Subcutaneous abdominal adipose tissue (tissue), 5 donors: ENCODE measurements at regions not wholly inside any gene's neighbourhood (a gene's known extent, or its start where the extent isn't known, plus 50 kb on each side); places are given as distances from the start of the nearest gene placed in this dataset.

Source experiments
- H3K27ac ChIP-seq: one replicate; pipeline ENCODE4 v1.7.0; 2013; ENCODE audit warnings: low read depth, mild to moderate bottlenecking, inconsistent platforms, low read length, moderate library complexity
- H3K27me3 ChIP-seq, 5 donors: one replicate each; pipeline ENCODE4 v1.7.0; 2013; ENCODE audit warnings: low read length in 5 of 5, inconsistent platforms in 1 of 5; ENCODE audit not compliant: control insufficient read depth in 5 of 5, insufficient read depth in 4 of 5
- H3K36me3 ChIP-seq, 5 donors: one replicate each; pipeline ENCODE4 v1.7.0; 2013; ENCODE audit warnings: low read length in 5 of 5; ENCODE audit not compliant: control insufficient read depth in 5 of 5, insufficient read depth in 5 of 5
- H3K4me1 ChIP-seq, 5 donors: one replicate each; pipeline ENCODE4 v1.7.0; 2013; ENCODE audit warnings: low read length in 5 of 5, mild to moderate bottlenecking in 3 of 5, moderate library complexity in 1 of 5; ENCODE audit not compliant: control insufficient read depth in 5 of 5, insufficient read depth in 5 of 5
- H3K4me3 ChIP-seq, 5 donors: one replicate each; pipeline ENCODE4 v1.7.0; 2013; ENCODE audit warnings: low read length in 5 of 5, low read depth in 1 of 5
- H3K9ac ChIP-seq, 5 donors: one replicate each; pipeline ENCODE4 v1.7.0; 2013; ENCODE audit warnings: low read length in 5 of 5, mild to moderate bottlenecking in 4 of 5, moderate library complexity in 3 of 5
- H3K9me3 ChIP-seq, 5 donors: one replicate each; pipeline ENCODE4 v1.7.0; 2013; ENCODE audit warnings: low read length in 5 of 5; ENCODE audit not compliant: control insufficient read depth in 5 of 5
- donor health status: healthy.
- donor health status: healthy.
- donor health status: healthy.
- donor health status: healthy.
- donor health status: healthy.

DNA sequence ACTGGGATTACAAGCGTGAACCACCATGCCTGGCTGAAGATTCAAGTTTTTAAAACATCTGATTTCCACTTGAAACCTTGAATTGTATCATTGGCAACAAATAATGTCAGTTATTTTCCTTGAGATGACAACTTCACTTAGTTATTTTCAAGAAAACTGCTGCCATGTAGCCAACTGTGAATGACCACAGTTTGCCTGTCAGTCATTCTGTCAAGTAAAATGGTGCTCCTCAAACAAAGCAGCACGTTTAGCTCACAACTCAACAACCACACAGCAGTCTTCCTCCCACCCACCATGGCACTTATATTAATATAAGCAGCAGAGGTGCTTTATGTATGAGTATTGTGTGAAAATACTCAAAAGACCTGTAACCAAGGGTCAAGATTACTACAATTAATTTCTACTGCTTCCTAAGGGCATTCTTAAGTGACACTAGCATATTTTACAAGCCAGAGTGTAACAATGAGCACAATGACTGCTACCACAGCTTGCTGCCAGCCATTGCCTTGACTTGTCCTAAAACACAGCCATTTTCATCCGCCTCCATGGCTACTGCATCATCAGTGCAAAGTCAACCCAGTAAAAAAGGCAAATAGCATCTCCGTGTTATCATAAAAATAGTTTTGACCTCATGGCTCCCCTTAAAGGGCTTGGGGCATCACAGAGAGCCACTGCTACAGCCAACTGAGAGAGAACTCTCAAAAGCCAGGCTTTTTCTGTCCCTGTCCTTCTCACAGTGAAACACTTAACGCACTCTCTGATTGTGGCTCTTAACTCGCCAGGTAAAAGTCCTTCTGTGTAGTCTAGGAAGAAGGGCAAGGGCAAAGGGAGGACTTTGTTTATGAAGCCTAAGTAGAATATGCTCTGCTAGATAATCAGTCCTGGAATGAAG is 96.4 kb upstream of the TAB2 start:
- no peak overlapping the region for H3K4me3 ChIP-seq
- no peaks in the 10 kb centered on the region for H3K9me3 ChIP-seq
- H3K36me3 ChIP-seq = no peaks in the 10 kb centered on the region
- H3K4me1 ChIP-seq = peaks cover 3 to 27% (median 19%) of the 10 kb centered on the region in 5 donors
- no peak overlapping the region for H3K27ac ChIP-seq
- no peaks in the 10 kb centered on the region for H3K27me3 ChIP-seq
- H3K9ac ChIP-seq = no peak overlapping the region

DNA sequence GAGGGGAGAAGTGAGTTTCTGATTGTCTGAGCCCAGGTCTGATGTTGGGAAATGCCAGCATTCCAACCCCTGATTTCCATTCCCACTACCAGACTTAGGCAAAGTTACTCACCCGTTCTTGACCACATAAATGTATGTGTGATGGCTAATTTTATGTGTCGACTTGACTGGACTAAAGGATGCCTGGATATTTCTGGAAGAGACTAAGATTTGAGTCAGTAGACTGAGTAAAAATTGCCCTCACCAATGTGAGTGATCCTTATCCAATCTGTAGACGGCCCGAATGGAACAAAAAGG is 95.8 kb upstream of the TAB2 start:
- H3K27me3 ChIP-seq = no peaks in the 10 kb centered on the region
- peaks cover 3 to 33% (median 21%) of the 10 kb centered on the region in 5 donors for H3K4me1 ChIP-seq
- H3K36me3 ChIP-seq = no peaks in the 10 kb centered on the region
- no peak overlapping the region for H3K27ac ChIP-seq
- H3K9ac ChIP-seq = no peak overlapping the region
- H3K4me3 ChIP-seq = no peak overlapping the region
- no peaks in the 10 kb centered on the region for H3K9me3 ChIP-seq

DNA sequence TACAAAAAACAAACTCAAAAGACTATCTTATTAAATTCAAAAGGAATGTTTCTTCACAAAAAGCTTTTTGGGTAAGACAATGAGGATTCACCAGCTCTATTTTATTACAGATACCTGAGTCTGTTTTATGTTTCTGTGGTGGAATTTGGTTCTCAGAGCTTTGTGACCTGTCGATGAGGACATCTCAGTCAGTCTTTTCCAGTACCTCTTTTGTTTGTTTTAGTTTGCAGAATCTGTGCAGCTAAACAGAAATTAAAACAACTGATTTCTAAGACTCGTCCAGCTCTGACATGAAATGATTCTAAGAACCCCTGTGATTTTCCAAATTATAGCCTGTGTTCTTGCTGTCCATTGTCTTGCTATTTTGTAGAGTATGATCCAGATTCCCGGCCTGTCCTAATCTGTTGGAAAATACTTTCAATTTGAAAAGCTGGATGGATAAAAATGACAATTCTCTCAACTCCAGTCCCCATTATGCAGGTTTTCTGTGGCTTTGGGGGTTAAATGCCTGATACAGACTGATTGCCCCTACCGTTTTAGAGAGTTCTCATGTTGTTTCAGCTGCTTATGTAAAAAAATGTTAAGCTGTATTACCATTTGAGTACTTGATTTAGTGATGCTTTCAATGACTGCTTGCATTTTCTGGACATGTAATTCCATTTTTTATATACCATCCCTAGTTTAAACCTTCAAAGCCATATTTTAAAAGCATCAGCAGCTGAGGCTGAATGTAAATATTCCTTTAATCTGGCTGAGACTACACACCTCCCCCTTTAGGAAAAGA is 94.2 kb upstream of the TAB2 start:
- Histone ChIP-seq H3K4me1 (peaks cover 3 to 36% (median 21%) of the 10 kb centered on the region in 5 donors), H3K27ac (no peak overlapping the region), H3K27me3 (no peaks in the 10 kb centered on the region), H3K4me3 (no peak overlapping the region), H3K9ac (no peak overlapping the region), H3K36me3 (no peaks in the 10 kb centered on the region), H3K9me3 (no peaks in the 10 kb centered on the region)

DNA sequence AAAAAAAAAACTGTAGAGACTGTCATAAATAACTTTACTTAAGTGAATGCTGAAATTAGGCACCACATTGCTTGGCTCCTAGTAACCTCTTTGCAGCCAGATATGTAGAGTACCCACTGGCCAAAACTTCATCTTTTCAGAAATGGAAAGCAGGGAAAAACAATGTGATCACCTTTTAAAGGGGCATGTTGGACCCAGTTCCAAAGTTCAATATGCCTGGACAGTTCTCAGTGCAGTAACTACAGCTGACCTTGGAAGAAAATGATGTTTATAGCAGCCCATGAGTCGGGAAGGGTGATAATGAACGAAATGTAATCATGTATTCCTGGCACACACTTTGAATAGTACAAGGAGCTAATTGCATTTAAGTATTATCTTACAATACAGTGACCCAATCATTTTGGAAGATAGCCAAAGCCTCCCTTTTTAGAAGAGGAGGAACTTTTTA is 93.6 kb upstream of the TAB2 start:
- Histone ChIP-seq H3K27ac (no peak overlapping the region), H3K4me1 (peaks cover 3 to 36% (median 21%) of the 10 kb centered on the region in 5 donors)

DNA sequence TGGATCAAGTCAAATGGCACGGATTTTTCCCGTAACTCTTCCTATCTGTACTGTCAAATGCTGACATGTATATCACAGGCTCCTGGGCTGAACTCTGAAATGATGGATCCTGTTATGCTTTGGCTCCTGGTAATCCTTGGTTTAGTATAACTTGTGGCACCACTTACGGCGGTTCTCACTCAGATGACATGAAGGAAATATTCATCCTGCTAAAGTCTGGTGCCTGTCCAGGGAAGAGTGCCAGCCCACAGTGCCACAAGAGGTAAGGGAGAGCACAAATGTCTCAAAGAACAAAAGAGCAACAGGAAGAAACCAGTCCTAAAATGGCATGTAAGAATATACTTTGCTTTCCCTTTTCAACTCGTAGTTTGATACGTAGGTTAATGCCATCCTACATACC is 93.1 kb upstream of the TAB2 start:
- Histone ChIP-seq H3K27ac (peak overlapping the region; percentile 69), H3K9ac (no peak overlapping the region), H3K4me1 (peaks cover 3 to 36% (median 21%) of the 10 kb centered on the region in 5 donors), H3K9me3 (no peaks in the 10 kb centered on the region), H3K36me3 (no peaks in the 10 kb centered on the region), H3K4me3 (no peak overlapping the region), H3K27me3 (no peaks in the 10 kb centered on the region)

More for the DNA sequence above, 93.6 kb upstream of the TAB2 start:
- H3K27me3 ChIP-seq = no peaks in the 10 kb centered on the region
- H3K9me3 ChIP-seq = no peaks in the 10 kb centered on the region
- H3K36me3 ChIP-seq = no peaks in the 10 kb centered on the region
- no peak overlapping the region for H3K4me3 ChIP-seq
- no peak overlapping the region for H3K9ac ChIP-seq

DNA sequence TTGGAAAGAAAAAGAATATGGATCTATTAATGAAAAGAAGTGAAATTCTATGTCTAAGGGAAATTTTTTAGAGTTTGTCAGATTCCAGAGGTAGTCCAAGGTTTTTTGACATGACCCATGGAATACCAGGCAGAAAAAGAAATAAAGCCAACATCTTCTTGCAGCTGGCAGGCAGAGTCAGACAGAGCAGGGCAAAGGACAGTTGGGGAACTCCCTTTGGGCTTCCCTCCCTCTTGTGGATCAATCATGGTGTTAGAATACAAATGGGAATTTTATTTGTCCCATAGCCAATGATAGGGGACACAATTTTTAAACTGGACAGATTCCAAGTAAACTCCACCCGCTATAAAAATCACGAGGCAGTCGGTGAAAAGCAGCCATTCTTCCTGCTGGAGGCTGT is 92.1 kb upstream of the TAB2 start:
- Histone ChIP-seq H3K4me3 (no peak overlapping the region), H3K36me3 (no peaks in the 10 kb centered on the region), H3K9me3 (no peaks in the 10 kb centered on the region), H3K9ac (no peak overlapping the region), H3K4me1 (peaks cover 3 to 36% (median 30%) of the 10 kb centered on the region in 5 donors), H3K27ac (peak overlapping the region; percentile 69), H3K27me3 (no peaks in the 10 kb centered on the region)

DNA sequence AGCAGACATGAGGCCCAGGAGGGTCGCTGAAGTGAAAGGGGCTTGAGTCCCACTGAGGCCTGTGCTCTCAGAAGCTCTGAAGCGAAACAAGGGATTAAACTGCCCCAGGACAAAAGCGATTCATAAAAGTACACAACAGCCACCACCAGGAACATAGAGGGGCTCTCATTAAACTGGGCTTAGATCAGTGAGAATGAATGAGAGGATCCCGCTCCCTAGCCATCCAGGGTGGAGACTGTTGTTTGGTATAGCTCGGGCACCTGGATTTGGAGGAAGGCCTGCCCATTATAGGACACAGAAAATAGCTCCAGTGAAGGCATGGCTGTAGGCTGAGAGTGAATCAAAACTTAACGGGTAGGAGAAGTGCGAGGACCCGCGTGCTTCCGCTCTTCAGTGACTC is 91.6 kb upstream of the TAB2 start:
- H3K9me3 ChIP-seq = no peaks in the 10 kb centered on the region

DNA sequence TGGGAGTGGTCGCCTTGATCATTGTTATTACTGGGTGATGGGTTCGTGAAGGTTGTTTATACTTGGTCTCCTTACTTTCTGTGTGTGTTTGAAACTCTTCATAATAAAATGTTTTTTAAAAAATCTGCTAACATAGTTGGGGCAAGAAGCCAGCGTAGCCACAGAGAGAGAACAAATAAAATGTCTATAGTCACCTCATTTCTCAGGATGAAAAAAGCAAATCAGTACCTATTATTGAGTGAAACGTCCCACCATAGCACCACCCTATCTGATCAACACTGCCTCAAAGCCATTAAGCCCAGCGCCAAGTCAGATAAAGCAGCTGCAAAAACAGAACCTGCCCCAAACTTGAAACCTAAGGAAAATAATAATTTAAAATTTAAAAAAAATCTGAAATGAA is 89.7 kb upstream of the TAB2 start:
- Histone ChIP-seq H3K27ac (no peak overlapping the region), H3K27me3 (no peaks in the 10 kb centered on the region), H3K9ac (no peak overlapping the region), H3K9me3 (no peaks in the 10 kb centered on the region), H3K36me3 (no peaks in the 10 kb centered on the region), H3K4me3 (no peak overlapping the region), H3K4me1 (peaks cover 3 to 37% (median 33%) of the 10 kb centered on the region in 5 donors)

More for the DNA sequence above, 91.6 kb upstream of the TAB2 start:
- Histone ChIP-seq H3K4me3 (peak overlapping the region in 1 of 5 donors; percentile 9), H3K27me3 (no peaks in the 10 kb centered on the region), H3K9ac (no peak overlapping the region), H3K27ac (peak overlapping the region; percentile 69), H3K36me3 (no peaks in the 10 kb centered on the region), H3K4me1 (peaks cover 3 to 36% (median 31%) of the 10 kb centered on the region in 5 donors)

DNA sequence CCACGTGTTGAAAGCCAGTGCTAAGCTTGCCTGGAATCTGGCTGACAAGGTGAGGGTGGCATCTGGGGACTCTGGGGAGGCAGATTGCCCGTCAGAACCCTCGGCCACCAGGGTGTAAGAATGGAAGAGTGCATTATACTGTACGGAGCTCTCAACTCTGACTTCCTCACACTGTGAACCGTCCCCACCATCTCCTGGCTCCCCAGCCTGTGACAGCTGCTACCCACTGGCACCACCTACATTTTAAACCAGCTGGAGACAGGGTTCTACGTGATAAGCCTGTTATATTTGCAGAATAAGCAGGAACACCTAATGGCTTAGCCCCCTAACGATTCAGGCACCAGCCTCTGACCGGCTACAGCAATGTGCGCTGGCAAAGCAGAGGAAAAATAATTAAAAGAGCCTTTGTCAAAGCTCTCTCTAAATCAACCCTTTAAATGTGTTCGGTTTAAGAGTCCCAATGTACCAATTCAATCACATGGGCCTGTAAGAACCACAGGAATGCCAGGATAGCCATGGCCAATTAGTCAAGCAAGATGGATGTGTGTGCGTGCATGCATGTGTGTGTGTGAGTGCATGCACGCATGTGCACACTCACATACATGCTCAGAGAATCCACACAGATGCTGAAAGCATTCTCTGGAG is 89.1 kb upstream of the TAB2 start:
- Histone ChIP-seq H3K27ac (no peak overlapping the region), H3K4me1 (peaks cover 3 to 36% (median 32%) of the 10 kb centered on the region in 5 donors), H3K36me3 (no peaks in the 10 kb centered on the region), H3K9me3 (no peaks in the 10 kb centered on the region), H3K27me3 (no peaks in the 10 kb centered on the region), H3K4me3 (no peak overlapping the region), H3K9ac (no peak overlapping the region)

DNA sequence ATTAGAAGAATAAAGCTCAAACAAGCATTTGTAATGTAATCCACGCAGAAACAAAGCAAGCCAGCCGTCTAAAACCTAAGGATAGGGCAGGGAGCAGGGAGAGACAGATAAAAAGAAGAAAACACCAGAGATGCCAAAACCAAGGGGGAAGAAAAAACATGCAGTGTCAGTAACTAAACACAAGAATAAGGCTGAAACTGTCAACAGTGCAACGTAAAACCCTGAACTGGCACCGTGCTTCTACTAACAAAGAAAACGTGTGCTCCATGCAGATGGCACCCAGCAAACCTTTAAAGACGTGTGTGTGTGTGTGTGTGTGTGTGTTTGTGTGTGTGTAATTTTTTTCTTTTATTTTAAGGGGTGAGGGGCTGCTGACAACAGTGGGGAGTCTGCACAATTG is 88.4 kb upstream of the TAB2 start:
- Histone ChIP-seq H3K4me3 (no peak overlapping the region), H3K27ac (no peak overlapping the region), H3K4me1 (peaks cover 3 to 29% (median 27%) of the 10 kb centered on the region in 5 donors)

More for the DNA sequence above, 88.4 kb upstream of the TAB2 start:
- no peaks in the 10 kb centered on the region for H3K27me3 ChIP-seq
- no peak overlapping the region for H3K9ac ChIP-seq
- H3K36me3 ChIP-seq = no peaks in the 10 kb centered on the region
- no peaks in the 10 kb centered on the region for H3K9me3 ChIP-seq
